Heart left ventricle (tissue), 16 donors: ENCODE measurements at regions not wholly inside any gene's neighbourhood (a gene's known extent, or its start where the extent isn't known, plus 50 kb on each side); places are given as distances from the start of the nearest gene placed in this dataset.

Experiments used
- ATAC-seq, 4 donors: fragments of 200-7000 bp; cut with Tn5 transposase; one replicate each; pipeline ENCODE4 v1.9.1; 2020 to 2022; ENCODE audit warnings: moderate library complexity in 4 of 4, mild to moderate bottlenecking in 3 of 4, moderate number of reproducible peaks in 1 of 4
- DNase-seq, 5 donors: peaks; one replicate each; pipeline ENCODE4 v3.0.0-alpha.2; 2020
- H3K27ac ChIP-seq, 12 donors: fragments of 200-600 bp; sonication (generic) in 4 of 12; one replicate each; pipeline versions ENCODE4 v1.5.0 to v1.8.0; 2016 to 2022; ENCODE audit warnings: mild to moderate bottlenecking in 2 of 12
- H3K27me3 ChIP-seq, 9 donors: fragments of 200-600 bp; sonication (generic) in 2 of 9; one replicate each; pipeline versions ENCODE4 v1.5.1 to v1.8.0; 2016 to 2022; ENCODE audit warnings: mild to moderate bottlenecking in 3 of 9
- H3K36me3 ChIP-seq, 9 donors: fragments of 200-600 bp; sonication (generic) in 2 of 9; one replicate each; pipeline versions ENCODE4 v1.5.0 to v1.8.0; 2018 to 2022; ENCODE audit warnings: mild to moderate bottlenecking in 2 of 9
- H3K4me1 ChIP-seq, 12 donors: fragments of 200-600 bp; sonication (generic) in 4 of 12; one replicate each; pipeline versions ENCODE4 v1.5.0 to v1.8.0; 2016 to 2022; ENCODE audit warnings: mild to moderate bottlenecking in 3 of 12
- H3K4me3 ChIP-seq, 12 donors: fragments of 200-600 bp; sonication (generic) in 4 of 12; one replicate each; pipeline versions ENCODE4 v1.5.0 to v1.8.0; 2017 to 2022; ENCODE audit warnings: mild to moderate bottlenecking in 9 of 12, moderate library complexity in 4 of 12
- H3K9me3 ChIP-seq, 12 donors: fragments of 200-600 bp; sonication (generic) in 4 of 12; one replicate each; pipeline versions ENCODE4 v1.5.0 to v1.8.0; 2016 to 2022; ENCODE audit warnings: mild to moderate bottlenecking in 1 of 12
- CTCF ChIP-seq, 12 donors: fragments of 200-600 bp; sonication (generic) in 4 of 12; IDR thresholded peaks; one replicate each; pipeline versions ENCODE4 v1.5.0 to v1.8.0; 2018 to 2022; ENCODE audit warnings: antibody characterized with exemption in 12 of 12, mild to moderate bottlenecking in 5 of 12
- POLR2A ChIP-seq, 2 donors: fragments of 450-650 bp; IDR thresholded peaks; one replicate each; pipeline ENCODE4 v1.6.1; 2017; ENCODE audit warnings: antibody characterized with exemption in 2 of 2, mild to moderate bottlenecking in 2 of 2, moderate library complexity in 2 of 2
- WGBS, 4 donors: extraction: QIAGEN DNeasy Blood & Tissue Kit in 2 of 4; methylation state at CpG; one replicate each; pipeline versions ENCODE4 v1.1.5 to v1.1.7; 2013 to 2018; 5-methylcytosine and 5-hydroxymethylcytosine counted together
- intact Hi-C, 10 donors: fragments of 100-400 bp; cut with DNase I; formaldehyde crosslinking; loops; one replicate each; pipeline versions ENCODE4 v1.11.1 to v1.14.2; 2022
- donor health status: ischemic (EF 13 %, LVEDD 7.1; RV severe dilation, severe dysfunction).
- donor health status: healthy with polysubstance abuse.
- donor health status: DM: no; HTN: yes; CAD: no.
- donor health status: DM: no; HTN: no; CAD: no.
- donor health status: ischemic (EF 25% LVEDD 6.9; RV normal size, moderate dysfunction).
- donor health status: ischemic (EF 25% LVEDD 5.7; RV mildly dilated, moderate dysfunction).
- donor health status: healthy.
- donor health status: DM: yes; HTN: yes; CAD: no.
- donor health status: ischemic (EF 35%, LVEDD 5.7; RV mildly dilated, moderate dysfunction).
- donor health status: nonischemic (EF 11% LVEDD 7.7; RV severe dilation, severe dysfunction).
- donor health status: DM: yes; HTN: yes; CAD: no.
- donor health status: PGD.
- donor health status: ischemic (EF 29% LVEDD 5.4; RV normal size, mild dysfunction).
- donor health status: nonischemic (EF 23%, LVEDD 6.1; RV moderate dilation, normal function).

- no peak overlapping the region for H3K4me3 ChIP-seq
- ATAC-seq (no peak), DNase-seq (no peak)
- no peaks in the 10 kb centered on the region for H3K9me3 ChIP-seq
- no peaks in the 10 kb centered on the region for H3K4me1 ChIP-seq
- no peak for TF ChIP-seq POLR2A (IDR thresholded peaks at IDR 0.05)
- TF ChIP-seq CTCF (IDR thresholded peaks at IDR 0.05) = no peak
- no peaks in the 10 kb centered on the region for H3K27me3 ChIP-seq
- no peaks in the 10 kb centered on the region for H3K36me3 ChIP-seq
- no peak overlapping the region for H3K27ac ChIP-seq
- intact Hi-C loops = no loop called here
- 82 to 86% (median 83%) methylated on average over 1 of the region's 1 CpG for WGBS, 4 donors
Observed at GRCh38 chr18:61167902-61168301, 165.3 kb upstream of the CDH20 start.

- Histone ChIP-seq H3K27me3 (no peaks in the 10 kb centered on the region), H3K4me1 (no peaks in the 10 kb centered on the region), H3K36me3 (no peaks in the 10 kb centered on the region), H3K4me3 (no peak overlapping the region), H3K27ac (no peak overlapping the region), H3K9me3 (no peaks in the 10 kb centered on the region)
- TF ChIP-seq POLR2A (IDR thresholded peaks at IDR 0.05) = no peak
- TF ChIP-seq CTCF (IDR thresholded peaks at IDR 0.05) = no peak
- intact Hi-C loops = no loop called here
- DNase-seq (no peak), ATAC-seq (no peak)
- WGBS, 4 donors = 57 to 69% (median 65%) methylated on average over 4 of the region's 4 CpGs
Observed at GRCh38 chr18:61169386-61169785, 163.8 kb upstream of the CDH20 start.

- no peaks in the 10 kb centered on the region for H3K4me1 ChIP-seq
- ATAC-seq = no peak
- no peak for DNase-seq
- intact Hi-C loops = no loop called here
- no peaks in the 10 kb centered on the region for H3K9me3 ChIP-seq
- 69 to 85% (median 78%) methylated on average over 1 of the region's 1 CpG for WGBS, 4 donors
- no peak overlapping the region for H3K4me3 ChIP-seq
- no peak overlapping the region for H3K27ac ChIP-seq
- H3K27me3 ChIP-seq = no peaks in the 10 kb centered on the region
- no peaks in the 10 kb centered on the region for H3K36me3 ChIP-seq
- TF ChIP-seq POLR2A (IDR thresholded peaks at IDR 0.05) (no peak), CTCF (IDR thresholded peaks at IDR 0.05) (no peak)
Observed at GRCh38 chr18:61172624-61173023, 160.6 kb upstream of the CDH20 start.

GRCh38 chr18:61173554-61173953 lies 159.7 kb upstream of the CDH20 start:
- intact Hi-C loops = no loop called here
- H3K4me3 ChIP-seq = no peak overlapping the region
- no peak overlapping the region for H3K27ac ChIP-seq
- H3K4me1 ChIP-seq = no peaks in the 10 kb centered on the region
- no peaks in the 10 kb centered on the region for H3K27me3 ChIP-seq
- no peaks in the 10 kb centered on the region for H3K36me3 ChIP-seq
- ATAC-seq = no peak
- WGBS, 4 donors = 81 to 91% (median 87%) methylated on average over 6 of the region's 6 CpGs
- no peak for DNase-seq
- TF ChIP-seq POLR2A (IDR thresholded peaks at IDR 0.05) (no peak), CTCF (IDR thresholded peaks at IDR 0.05) (no peak)
- no peaks in the 10 kb centered on the region for H3K9me3 ChIP-seq
